ENCODE measurements at regions not wholly inside any gene's neighbourhood (a gene's known extent, or its start where the extent isn't known, plus 50 kb on each side); places are given as distances from the start of the nearest gene placed in this dataset.
A peak's percentile ranks its signal among the peaks of the same experiment; 100 is the strongest.

DNA sequence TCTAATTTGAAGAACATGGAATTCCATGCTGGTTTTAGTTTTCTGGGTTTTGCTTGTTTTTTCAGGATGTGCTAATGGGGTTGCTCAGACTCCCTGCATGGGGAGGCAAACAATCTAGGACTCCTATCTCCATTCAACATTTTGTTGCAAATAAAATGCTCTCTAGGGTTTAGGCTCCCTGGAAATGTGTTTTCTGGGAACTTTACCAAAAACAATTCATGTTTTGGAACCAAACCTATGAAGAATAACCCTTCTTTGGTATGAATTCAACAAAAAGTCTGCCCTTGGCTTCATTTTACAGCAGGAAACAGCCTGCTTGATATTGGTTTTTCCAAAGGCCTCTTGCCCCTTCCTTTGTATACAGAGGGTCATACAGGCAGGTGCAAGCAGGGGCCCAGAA is 217.7 kb downstream of the FOXA2 start:
- no peak for DNase-seq

DNA sequence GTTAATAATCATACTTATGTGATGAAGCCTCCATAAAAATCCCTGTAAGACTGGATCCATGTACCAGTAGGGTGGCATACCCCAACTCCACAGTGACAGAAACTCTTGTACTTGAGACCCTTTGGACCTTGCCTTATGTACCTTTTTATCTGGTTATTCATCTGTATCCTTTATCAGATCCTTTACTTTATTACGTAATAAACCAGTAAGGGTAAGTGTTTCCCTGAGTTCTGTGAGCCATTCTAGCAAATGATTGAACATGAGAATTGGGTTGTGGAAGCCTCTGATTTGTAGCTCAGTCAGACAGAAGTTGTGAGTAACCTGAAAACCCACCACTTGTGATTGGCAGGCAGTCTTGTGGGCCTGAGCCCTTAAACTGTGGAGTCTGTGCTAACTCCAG is 229.7 kb downstream of the FOXA2 start:
- DNase-seq: no peak

DNA sequence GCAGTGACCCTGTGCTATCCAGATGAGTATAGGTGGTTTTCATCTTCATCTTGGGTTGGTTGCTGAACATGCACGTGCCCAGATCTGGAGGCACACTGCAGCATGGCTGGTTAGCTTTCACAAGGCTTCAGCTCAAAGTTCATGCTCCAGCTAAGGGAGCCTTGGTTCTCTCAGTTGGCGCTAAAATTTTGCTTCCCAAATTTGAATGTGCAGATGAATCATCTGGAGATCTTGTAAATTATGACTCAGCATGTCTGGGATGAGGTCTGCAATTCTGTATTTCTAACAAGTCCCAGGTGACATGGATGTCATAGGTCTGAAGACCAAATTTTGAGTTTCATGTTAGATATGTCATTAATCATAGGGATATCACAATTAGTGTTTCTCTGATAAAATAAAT is 230.8 kb downstream of the FOXA2 start:
- DNase-seq: no peak

DNA sequence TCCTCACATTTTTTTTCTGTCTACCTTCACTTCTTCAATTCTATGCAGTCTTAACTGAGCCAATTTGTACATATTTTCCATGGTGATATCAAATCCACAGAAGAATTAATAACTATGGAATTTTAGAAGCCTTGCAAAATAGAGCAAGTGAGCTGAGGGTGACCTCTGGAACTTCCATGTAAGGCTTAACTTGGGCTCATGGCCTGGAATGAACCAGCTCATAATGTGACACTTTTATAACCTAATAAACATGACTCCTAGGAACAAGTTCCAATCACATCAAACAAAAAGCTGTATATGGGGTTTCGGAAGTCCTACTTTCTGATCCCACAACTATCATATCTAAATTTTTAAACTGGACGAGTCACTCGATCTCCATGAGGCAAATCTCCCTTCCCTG is 232.4 kb downstream of the FOXA2 start:
- DNase-seq: no peak

DNA sequence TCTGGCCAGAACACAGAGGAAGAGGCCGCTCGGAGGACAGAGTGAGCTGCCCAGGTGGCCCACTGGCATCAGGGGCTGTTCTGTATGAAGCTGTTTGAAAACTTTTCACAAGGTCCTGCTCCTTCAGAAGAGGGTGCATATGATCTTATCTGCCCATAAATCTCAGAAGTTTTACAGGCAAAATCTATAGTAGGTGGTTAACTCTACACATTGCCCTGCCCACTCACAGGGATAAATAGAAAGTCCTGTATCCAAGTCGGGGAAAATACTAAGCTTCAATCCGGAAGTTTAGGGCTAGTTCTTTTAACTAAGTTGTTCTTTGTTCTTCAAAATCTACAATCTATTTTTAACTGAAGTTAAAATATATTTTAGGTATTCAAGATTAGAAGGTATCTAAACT is 233.7 kb downstream of the FOXA2 start:
- no peak for DNase-seq

DNA sequence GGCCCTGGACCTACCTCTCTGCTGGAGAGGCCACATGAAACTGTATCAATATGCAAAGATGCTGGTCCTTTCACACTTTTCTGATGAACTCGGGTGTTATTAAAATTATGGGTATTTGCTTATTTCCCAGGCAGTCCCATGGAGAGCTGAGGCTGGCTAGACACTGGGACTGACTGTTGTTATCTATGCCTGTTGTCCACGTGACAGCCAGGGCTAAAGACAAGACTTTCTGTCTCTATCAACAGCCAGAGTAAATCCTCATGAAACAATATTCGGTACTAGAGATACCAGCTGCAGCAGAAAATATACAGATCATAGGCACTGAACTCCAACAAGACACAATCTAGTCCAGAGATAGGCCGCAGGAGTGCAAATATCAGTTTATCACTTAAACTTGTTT is 236.4 kb downstream of the FOXA2 start:
- no peak for DNase-seq

DNA sequence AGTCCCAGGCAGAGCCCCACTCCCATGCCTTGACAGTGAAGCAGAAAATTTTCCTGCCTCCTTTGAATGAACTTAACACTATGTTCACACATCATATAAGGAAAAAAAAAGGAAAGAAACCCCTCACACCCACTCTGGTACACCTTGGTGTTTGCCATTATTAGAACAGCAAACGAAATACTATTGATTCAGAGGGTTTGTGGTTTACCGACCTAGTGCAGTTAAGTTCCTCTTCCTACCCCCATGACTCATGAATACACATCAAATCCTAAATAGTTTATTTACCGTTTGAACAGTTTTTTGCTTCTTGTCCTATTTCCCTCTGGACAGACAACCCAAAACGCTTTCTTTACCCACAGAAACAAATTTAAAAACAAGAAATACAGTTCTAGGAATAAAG is 237.7 kb downstream of the FOXA2 start:
- DNase-seq: no peak

DNA sequence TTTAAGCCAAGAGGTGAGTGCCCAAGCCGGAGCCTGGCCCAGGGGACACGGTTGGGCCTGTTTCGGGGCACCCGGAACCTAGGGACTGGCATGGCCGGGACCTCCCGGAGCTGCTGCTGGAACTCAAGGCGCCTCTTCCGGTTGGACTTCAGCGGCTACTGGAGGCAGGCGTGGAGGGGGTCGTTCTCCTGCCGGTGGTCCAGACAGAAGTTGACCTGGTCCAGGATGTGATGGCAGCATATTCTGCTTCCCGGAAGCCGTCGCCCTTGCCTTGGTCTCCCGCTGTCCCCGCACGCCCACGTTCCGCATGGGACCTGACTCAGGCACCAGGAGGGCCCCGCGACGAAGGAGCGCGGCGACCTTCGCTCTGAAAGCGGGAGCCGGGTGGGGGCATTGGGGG is 240.8 kb downstream of the FOXA2 start:
- DNase-seq: no peak

DNA sequence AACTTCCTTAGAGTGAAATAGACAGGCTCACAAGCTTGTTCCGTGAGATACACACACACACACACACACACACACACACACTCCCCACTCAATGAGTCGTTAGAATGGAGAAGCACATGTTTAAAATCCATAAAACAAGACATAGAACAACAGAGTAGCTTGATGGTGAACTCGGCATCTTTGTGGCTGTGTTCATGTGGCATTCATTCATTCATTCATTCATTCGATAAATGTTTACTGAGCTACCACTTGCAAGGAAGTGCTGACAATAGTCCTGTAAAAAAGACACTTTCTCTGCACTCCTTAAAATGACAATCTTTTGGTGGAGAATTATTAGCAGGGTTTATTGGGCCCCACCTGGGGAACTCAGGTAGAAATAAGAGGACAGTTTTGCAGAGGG is 242.0 kb downstream of the FOXA2 start:
- no peak for DNase-seq

DNA sequence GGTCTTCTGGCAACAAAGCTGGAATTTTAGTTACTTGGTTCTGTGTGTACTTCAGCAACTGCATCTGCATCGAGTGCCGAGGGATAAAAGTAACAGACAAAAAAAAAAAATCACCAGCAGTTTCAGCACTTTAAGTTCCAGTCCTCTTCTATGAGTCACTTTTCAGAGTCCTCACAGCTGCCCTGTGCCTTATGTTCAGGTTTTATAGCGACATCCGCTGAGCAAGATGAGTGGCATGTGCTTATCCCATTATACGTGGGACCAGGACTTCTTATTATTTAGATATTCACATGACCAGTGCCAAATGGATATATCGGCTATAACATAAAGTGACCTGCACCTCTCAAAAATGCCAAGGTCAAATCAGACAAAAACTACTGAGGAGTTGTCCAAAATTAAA is 242.9 kb downstream of the FOXA2 start:
- DNase-seq: no peak

DNA sequence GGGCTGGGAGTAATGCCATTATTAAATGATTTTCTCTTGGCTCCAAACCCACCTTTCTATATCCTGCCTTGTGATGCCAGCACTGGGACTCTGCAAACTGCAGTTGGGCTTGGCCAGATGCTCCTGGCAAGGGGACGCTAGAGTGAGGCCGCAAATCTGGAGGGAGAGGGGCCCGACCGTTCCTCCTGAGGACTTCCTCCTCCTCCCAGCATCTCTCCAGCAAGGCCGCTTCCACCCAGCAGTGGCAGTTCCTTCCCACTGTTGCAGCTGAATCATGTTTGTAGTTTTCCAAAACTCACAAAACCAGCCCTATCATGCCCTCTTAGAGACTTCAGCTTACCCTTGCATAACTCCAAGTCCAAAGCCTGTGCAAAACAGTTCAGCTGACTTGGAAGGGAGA is 244.4 kb downstream of the FOXA2 start:
- no peak for DNase-seq

DNA sequence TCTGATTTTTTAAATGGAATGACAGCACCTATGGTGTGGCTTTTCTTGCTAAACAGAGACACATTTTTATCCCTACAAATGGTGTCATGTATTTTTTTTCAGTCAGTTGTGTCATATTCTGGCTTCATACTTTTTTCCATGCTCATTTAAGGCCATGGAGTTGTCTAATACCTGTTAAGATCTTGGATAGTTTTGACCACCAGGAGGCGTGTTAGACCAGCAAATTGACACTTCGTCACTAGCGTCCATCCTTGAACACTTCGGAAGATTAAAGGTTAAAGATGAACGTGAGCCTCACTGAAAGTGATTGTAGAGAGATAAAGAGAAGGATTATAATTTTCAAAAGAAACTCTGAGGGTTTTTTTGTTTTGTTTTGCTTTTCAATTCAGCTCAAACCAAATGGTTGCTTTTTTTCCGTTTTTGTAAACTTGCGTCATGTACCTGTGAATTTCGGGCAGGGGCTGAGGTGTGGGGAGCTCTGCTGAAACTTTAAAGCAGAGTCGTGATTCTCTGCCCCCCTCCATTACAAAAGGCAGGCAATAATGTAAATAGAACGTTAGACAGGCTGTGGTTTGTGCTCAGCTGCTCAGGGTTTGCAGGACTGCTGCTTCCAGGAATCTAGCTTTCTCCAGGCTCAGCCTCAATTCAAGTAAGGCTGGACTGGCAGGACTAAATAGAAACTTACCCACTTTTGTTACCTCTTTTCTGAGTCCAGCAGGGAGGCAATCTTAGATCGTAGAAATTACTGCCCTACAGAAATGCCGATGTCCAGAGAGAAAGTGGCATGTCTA is 245.1 kb downstream of the FOXA2 start:
- DNase-seq: peak; percentile 53

DNA sequence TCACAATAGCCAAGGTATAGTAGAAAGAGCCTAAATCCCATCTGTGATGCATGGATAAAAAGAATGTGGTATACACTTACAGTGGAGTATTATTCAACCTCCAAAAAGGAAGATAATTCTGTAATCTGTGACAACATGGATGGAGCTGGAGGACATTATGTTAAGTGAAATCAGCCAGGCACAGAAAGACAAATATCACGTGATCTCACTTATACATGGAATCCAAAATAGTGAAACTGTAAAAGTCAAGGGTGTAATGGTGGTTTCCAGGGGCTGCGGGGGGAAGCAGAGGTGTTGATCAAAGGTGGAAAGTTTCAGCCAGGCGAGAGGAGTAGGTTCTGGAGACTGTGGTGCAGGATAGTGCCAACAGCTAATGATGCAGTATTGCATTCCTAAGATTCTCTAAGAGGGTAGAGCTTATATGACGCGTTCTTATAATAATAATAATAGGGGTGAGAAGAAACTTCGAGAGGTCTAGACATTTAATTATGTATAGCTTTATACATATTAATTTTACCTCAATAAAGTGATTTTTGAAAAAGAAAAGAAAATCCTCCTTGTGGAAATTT is 246.1 kb downstream of the FOXA2 start:
- no peak for DNase-seq

DNA sequence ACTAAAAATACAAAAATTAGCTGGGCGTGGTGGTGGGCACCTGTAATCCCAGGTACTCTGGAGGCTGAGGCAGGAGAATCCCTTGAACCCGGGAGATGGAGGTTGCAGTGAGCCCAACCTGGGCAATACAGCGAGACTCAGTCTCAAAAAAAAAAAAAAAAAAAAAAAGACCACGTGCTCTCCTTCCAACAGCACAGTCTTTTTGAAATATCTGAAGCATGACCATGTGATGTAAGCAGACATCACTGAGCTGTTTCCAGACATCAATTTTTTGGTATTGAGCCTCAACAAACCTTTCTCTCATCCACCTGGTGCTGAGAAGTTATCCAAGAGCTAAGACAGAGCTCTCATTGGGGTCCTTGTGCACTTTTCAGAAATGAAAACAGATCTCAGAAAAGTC is 249.2 kb downstream of the FOXA2 start:
- DNase-seq: no peak

DNA sequence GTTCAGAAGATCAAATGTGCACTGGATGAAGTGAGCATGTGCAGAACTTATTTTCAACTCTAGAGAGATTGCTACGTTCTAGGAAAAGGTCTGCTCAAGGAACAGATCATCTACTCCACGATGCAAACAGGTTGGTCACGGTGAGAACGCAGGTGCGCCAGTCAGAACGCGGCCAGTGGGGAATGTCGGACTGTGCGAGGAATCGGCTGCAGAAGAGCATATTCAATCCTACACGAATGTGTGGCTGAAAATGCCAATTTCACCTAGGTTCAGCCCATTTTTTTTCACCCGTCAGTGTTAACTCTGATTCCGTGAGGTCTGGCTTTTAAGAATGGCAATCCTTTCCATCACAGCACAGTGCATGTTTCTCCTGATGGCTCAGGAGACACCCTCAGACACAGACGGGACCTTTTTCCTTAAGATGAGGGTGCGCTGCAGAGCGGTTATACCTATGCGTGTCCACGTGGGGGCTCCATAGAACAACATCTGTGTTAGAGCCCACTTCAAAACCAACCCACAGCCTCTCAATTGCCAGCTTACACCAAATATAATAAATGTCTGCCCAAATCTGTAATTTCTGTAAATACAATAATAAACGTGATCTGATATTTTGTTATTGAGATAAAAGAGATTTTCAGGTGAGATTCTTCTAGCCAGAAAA is 250.4 kb downstream of the FOXA2 start:
- peak; percentile 45 for DNase-seq

DNA sequence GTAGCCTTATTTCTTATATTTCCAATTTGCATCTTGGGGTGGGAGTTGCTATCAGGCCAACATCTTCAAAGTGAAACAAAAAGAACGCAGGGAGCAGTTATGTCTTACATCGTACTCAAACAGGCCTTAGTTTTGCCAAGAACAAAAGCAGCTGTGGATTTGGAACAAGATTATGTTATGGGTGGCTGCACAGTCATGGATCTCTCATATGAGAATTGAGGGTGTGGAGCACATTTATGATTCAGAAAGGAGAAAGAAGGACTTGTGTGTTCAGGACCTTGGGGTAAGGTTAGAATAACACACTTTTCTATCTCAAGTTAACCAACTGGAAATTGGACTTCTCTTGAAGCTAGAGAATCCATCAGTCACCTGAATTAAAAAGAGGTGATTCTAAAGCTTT is 259.9 kb downstream of the FOXA2 start:
- no peak for DNase-seq

DNA sequence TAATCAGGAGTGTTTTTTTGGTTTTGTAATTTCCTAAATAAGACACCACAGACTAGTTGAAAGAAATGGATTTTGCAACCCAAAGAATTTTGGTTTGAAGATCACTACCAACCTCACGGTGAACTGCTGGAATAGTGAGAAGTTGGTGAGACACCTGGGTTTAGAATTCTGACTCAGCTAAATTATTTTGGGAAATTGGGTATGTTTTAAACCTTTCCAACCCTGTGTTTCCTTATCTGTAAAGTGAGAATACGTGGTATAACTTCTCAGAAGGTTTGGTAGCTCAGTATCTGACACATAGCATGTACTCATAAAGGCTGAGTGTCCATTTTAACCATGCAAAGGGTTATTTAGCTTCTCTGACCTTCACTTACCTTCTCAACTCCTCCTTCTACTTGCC is 261.9 kb downstream of the FOXA2 start:
- DNase-seq: no peak

DNA sequence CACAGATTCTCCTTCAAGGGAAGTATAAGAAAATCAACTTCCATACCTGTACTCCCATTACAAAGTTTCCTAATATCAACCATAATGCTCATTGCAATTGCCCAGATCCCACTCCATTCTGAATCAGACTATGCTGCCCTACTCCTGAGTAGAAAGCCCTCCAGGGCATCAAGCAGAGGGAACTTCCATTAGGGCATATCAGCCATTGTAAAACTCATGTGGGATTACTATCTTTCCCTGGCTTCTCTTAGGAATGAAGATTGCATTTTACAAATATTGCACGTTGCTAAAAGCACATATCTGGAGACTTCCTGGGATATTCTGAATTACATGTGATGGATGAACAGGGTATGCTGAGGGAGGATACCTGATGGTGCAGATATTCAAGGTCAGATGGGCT is 263.2 kb downstream of the FOXA2 start:
- DNase-seq: no peak

DNA sequence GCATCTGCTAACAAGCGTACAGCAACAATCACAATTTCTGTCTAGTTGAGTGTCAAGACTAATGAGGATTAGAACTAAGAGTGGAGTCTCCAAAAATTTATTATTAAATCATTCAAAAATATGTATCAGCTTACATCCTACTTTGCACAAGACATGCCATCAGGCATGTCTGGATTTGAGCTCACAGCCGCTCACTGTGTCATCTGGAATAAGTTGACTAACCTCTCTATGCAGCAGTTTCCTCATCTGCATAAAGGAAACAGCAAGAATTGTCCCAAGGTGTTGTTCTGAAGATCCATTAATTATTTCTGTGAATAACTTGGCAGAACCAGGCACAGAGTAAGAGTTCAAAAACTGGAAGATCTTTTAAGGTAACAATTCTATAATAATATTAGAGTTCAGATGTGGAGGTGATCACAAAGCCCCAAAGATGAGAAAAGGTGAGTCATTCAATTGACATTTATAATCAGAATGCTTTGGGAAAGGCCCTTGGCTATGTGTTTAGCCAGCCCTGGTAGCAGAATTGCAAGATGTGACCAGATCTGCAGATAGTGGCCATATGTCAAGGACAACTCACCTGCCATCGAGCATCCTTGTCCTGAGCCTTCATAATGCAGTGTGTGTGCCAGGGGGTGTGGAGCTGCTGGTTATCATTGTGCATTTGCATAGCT is 264.0 kb downstream of the FOXA2 start:
- no peak for DNase-seq

DNA sequence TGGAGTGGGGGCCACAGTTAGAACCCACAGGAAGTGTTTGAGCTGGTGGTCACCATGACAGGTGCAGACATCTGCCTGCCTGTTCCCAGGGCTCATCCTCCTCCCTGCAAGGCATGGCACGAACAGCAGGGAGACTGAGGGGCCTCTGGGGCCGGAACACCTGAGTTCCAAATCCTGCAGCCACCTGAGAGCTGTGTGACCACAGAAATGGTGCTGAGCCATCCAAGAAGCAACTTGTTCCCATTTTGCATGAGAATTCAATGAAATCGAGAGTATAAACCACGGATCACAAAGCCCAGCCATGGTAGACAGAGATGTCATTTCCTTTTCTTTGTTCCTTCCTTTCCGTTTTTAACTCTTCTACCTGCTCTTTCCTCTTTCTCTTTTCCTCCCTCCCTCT is 268.6 kb downstream of the FOXA2 start:
- DNase-seq: no peak

DNA sequence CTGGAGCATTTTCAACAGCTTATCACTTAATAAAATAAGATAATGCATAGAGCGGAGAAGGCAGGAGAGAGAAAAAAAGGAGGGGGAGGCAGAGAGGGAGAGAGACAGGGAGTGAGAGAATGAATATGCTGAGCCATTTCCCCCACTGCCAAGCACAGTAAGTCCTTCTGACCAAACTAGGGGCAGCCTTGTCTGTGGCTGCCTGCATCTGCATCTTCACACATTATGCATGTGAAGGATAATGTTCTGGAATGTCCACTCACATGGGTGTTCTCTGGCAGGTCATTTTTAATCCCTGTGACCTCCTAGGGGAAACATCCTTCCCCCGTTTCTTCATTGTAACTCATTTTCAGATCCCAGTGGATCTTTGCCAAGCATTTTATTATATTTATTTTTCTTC is 269.3 kb downstream of the FOXA2 start:
- DNase-seq: no peak

DNA sequence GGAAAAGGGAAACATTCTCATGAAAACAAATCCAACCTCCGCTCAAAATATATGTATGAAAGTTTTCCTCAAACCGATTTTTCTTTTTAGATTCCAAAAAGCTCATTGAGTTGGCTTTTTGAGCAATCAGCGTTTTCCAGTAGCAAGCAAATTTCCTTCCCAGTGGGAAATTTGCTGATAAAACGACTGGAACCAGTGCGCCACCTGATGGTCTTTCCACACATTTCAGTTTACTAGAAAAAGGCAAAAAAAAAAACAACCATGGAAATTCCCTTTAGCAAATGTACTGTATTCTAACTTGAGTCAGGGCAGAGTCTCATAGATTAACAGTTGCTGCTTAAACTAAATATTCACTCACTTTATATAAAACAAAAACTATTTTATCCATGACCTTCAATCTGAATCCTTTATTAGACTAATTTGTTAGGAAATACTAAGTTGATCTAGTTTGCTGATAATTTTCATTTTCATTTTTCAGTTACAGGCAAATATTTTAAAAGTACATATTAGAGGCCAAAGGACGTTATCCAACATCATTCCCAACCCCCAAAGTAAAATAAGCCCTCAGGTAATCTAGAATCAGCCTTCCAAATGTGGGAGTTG is 271.5 kb downstream of the FOXA2 start:
- no peak for DNase-seq

DNA sequence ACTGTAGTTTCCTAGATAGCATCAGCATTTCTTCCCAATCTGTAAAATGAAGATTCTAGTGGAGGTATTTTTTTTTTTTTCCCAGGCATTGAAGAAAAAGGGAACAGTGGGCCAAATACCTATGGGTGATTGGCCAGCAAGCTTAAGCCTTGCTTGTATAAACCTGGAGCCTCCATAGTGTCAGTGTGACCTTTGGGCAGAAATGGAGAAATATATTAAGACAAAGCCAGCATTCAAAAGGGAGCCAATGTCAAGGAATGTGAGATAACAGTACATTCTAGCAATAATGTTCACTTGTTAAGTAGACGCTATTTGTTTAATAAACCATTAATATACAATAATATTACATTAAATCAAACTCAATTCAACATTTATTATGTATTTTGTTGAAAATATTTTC is 275.4 kb downstream of the FOXA2 start:
- no peak for DNase-seq

DNA sequence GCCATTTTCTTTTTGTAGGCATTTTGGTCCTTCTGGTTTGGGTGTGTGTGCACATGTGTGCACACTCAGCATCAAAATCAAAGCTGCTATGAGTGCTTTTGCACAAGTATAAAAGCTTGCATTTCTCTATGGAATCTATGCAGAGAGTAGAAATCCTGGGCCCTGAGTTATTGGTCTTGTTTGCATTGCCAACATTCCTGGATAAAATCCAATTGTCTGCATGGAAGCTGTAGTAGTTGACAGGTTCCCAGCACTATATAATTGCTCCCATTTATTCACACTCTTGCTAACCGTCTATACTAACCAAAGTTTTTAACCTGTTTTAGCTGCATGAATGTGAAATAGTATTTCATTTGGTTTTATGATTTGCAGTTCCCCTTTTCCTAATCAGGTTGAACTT is 277.0 kb downstream of the FOXA2 start:
- DNase-seq: no peak

Measured in NCI-H2081 treated with DMSO at 0.1 percent for 48 hours (cell line).